Thyroid gland (tissue), 4 donors: ENCODE measurements at regions not wholly inside any gene's neighbourhood (a gene's known extent, or its start where the extent isn't known, plus 50 kb on each side); places are given as distances from the start of the nearest gene placed in this dataset.

Experiments
- DNase-seq, 2 donors: peaks; one replicate each; pipeline ENCODE4 v3.0.0-alpha.2; 2019
- H3K27ac ChIP-seq, 3 donors: fragments of 200-600 bp; sonication (generic); 1 replicate in 2 of 3; 2 replicates in 1 of 3; pipeline ENCODE4 v1.5.1; 2016 to 2019; ENCODE audit warnings: mild to moderate bottlenecking in 1 of 3, moderate library complexity in 1 of 3
- H3K27me3 ChIP-seq: fragments of 200-600 bp; sonication (generic); one replicate; pipeline ENCODE4 v1.5.1; 2019
- H3K36me3 ChIP-seq, 2 donors: fragments of 200-600 bp; sonication (generic); one replicate each; pipeline ENCODE4 v1.5.1; 2016 to 2019
- H3K4me1 ChIP-seq, 2 donors: fragments of 200-600 bp; sonication (generic); one replicate each; pipeline ENCODE4 v1.5.1; 2017 to 2019
- H3K4me3 ChIP-seq, 3 donors: fragments of 200-600 bp; sonication (generic); replicated peaks in 1 of 3; 1 replicate in 2 of 3; 2 replicates in 1 of 3; pipeline ENCODE4 v1.5.1; 2016; ENCODE audit warnings: mild to moderate bottlenecking in 1 of 3
- H3K9me3 ChIP-seq: fragments of 200-600 bp; sonication (generic); one replicate; pipeline ENCODE4 v1.5.1; 2017
- POLR2A ChIP-seq, 2 donors: fragments of 450-650 bp; IDR thresholded peaks; one replicate each; pipeline ENCODE4 v1.6.1; 2017; ENCODE audit warnings: antibody characterized with exemption in 2 of 2, mild to moderate bottlenecking in 2 of 2, moderate library complexity in 1 of 2
- WGBS, 2 donors: methylation state at CpG; one replicate each; pipeline ENCODE4 v1.1.5; 2017; 5-methylcytosine and 5-hydroxymethylcytosine counted together
- intact Hi-C: fragments of 100-400 bp; cut with DNase I; formaldehyde crosslinking; loops from one replicate; pipeline ENCODE4 v1.15.1; 2023
- TF ChIP-seq, protein P1 (sequence below), 6 experiments: fragments of 200-600 bp in 3 of 6; fragments of 450-650 bp in 3 of 6; sonication (generic) in 3 of 6; IDR thresholded peaks; one replicate each; pipeline ENCODE4 v1.5.1; 2016 to 2019; ENCODE audit warnings: antibody characterized with exemption in 6 of 6, mild to moderate bottlenecking in 2 of 6, inconsistent platforms in 1 of 6, moderate library complexity in 1 of 6

DNA sequence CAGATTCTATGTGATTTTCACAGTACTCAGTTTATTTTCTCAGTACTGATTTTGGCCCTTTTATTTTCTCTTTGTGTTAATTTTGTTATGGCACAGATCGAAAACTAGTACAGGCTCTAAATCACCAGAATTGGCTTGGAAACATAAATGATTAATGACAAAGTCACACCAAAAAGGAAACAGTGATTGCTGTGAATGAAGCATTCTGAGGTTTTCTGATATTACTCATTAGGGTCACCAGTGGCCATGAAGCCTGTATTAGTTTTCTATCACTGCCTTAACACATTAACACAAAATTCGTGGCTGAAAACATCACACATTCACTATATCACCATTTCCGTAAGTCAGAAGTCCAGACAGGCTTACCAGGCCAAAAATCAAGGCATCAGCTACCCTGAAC, 343.0 kb upstream of the THRB start:
- 81 to 91% methylated on average over 3 of the region's 3 CpGs for WGBS, 2 donors
- DNase-seq: no peak
- no peaks in the 10 kb centered on the region for H3K27me3 ChIP-seq
- H3K27ac ChIP-seq: no peak overlapping the region
- no peak overlapping the region for H3K4me3 ChIP-seq
- intact Hi-C loops: no loop called here
- no peaks in the 10 kb centered on the region for H3K4me1 ChIP-seq
- no peaks in the 10 kb centered on the region for H3K9me3 ChIP-seq
- H3K36me3 ChIP-seq: no peaks in the 10 kb centered on the region
- TF ChIP-seq, protein P1, sequence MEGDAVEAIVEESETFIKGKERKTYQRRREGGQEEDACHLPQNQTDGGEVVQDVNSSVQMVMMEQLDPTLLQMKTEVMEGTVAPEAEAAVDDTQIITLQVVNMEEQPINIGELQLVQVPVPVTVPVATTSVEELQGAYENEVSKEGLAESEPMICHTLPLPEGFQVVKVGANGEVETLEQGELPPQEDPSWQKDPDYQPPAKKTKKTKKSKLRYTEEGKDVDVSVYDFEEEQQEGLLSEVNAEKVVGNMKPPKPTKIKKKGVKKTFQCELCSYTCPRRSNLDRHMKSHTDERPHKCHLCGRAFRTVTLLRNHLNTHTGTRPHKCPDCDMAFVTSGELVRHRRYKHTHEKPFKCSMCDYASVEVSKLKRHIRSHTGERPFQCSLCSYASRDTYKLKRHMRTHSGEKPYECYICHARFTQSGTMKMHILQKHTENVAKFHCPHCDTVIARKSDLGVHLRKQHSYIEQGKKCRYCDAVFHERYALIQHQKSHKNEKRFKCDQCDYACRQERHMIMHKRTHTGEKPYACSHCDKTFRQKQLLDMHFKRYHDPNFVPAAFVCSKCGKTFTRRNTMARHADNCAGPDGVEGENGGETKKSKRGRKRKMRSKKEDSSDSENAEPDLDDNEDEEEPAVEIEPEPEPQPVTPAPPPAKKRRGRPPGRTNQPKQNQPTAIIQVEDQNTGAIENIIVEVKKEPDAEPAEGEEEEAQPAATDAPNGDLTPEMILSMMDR (IDR thresholded peaks at IDR 0.05): no peak

DNA sequence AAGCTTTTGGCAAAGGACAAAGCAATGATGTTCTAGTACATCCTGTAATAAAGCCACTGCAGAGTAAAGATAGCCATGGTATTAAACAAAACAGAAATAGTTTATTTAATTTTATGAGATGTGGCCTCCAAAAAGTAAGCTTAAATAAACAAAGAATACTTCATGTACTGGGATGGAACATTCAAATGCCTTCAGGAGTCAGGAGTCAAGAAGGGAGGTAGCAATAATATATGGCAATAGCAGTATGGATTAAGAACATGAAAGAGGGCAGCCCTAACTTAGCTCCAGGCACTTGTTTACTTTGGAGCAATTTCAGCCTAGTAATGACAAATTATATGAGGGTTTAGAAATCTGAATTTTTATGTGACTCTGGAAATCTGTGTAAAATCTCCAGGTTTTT, 343.9 kb upstream of the THRB start:
- TF ChIP-seq POLR2A (IDR thresholded peaks at IDR 0.05): no peak
- DNase-seq: no peak
- Histone ChIP-seq H3K27me3 (no peaks in the 10 kb centered on the region), H3K4me3 (no peak overlapping the region), H3K27ac (no peak overlapping the region), H3K9me3 (no peaks in the 10 kb centered on the region), H3K4me1 (no peaks in the 10 kb centered on the region), H3K36me3 (no peaks in the 10 kb centered on the region)
- intact Hi-C loops: no loop called here

DNA sequence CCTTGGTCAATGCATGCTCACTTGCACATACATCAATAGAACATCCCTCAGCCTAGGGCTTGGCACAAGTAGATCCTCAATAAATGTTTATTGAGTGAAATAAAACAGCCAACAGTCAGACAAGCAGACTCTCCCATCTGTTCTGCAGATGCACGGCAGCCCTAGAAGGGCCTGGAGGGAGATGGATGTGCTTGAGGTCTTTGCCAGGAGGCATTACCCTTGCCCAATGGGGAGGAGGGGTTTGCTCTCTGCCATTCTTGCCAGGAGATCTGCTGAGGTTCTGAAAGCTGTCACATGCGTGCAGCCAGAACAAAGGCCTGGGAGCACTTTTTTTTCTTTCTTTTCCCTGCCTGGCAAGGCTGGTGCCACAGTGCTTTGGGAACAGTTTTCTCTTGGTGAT, 349.3 kb upstream of the THRB start:
- Histone ChIP-seq H3K9me3 (no peaks in the 10 kb centered on the region), H3K4me3 (no peak overlapping the region), H3K36me3 (no peaks in the 10 kb centered on the region), H3K4me1 (no peaks in the 10 kb centered on the region), H3K27ac (no peak overlapping the region), H3K27me3 (no peaks in the 10 kb centered on the region)
- intact Hi-C loops: no loop called here
- 75 to 88% methylated on average over 2 of the region's 2 CpGs for WGBS, 2 donors
- DNase-seq: no peak
- TF ChIP-seq, protein P1 (IDR thresholded peaks at IDR 0.05): no peak
- no peak for TF ChIP-seq POLR2A (IDR thresholded peaks at IDR 0.05)

DNA sequence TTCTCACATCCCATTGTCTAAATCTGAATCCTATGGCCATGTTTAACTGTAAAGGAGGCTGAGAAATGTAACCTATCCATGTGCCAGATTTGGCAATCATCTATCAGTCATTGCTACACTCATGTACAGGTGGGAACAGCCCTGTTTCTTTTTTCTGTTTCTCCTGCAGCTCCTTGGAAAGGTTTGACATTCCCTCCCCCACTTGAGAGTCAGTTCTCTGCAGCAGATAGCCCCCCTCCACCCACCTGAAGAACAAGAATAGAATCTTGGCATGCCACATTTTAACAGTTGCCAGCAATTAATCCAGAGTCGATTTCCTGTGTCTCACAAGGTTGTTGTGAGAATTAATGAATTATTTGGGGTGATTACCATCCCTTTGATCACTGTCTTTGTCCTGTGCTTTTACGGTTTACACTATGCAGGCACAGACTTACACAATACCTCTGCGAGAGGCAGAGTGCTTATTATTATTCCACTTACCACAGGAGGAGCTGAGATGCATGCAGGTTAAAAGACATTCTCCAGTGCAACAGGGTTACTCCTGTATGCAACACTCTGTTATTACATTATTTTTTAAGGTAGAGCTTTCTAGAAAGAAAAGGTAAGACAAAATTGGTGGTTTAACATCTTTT, 351.0 kb upstream of the THRB start:
- 52 to 58% methylated on average over 3 of the region's 3 CpGs for WGBS, 2 donors
- Histone ChIP-seq H3K36me3 (no peaks in the 10 kb centered on the region), H3K4me1 (no peaks in the 10 kb centered on the region), H3K4me3 (no peak overlapping the region), H3K27ac (no peak overlapping the region), H3K9me3 (no peaks in the 10 kb centered on the region), H3K27me3 (no peaks in the 10 kb centered on the region)
- no peak for DNase-seq
- TF ChIP-seq, protein P1 (IDR thresholded peaks at IDR 0.05): no peak
- TF ChIP-seq POLR2A (IDR thresholded peaks at IDR 0.05): no peak
- intact Hi-C loops: no loop called here

DNA sequence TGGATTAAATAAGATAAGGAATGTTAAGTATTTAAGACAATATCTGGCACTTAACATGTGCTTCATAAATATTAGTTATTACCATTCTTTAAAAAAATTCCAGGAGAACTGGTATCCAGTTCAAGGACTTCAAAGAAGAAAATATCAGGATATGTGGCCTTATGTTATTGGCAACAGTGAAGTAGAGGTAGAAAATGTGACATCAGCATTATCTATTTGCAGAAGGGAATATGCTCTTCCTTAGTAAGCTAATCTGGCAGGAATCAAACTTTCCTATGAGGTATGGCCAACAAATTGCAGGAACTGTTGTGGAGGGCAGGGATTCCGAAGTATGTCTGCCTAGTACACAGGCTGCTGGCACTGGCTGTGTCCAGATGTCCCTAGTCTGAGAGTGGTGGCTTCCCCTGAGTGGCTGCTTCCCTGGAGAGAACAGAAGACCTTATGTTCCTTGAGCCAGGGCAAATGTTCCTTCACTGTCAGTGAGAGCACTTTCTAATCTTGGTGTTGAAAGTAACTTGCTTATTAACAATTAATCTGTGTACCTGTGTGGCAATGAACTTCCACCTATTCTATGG, 351.7 kb upstream of the THRB start:
- no peaks in the 10 kb centered on the region for H3K27me3 ChIP-seq
- no peak for DNase-seq
- H3K4me1 ChIP-seq: no peaks in the 10 kb centered on the region
- H3K27ac ChIP-seq: no peak overlapping the region
- H3K4me3 ChIP-seq: no peak overlapping the region
- no peaks in the 10 kb centered on the region for H3K9me3 ChIP-seq
- TF ChIP-seq POLR2A (IDR thresholded peaks at IDR 0.05): no peak
- TF ChIP-seq, protein P1 (IDR thresholded peaks at IDR 0.05): no peak
- intact Hi-C loops: no loop called here
- 62 to 79% methylated on average over 1 of the region's 1 CpG for WGBS, 2 donors
- H3K36me3 ChIP-seq: no peaks in the 10 kb centered on the region
